ENCODE measurements at regions not wholly inside any gene's neighbourhood (a gene's known extent, or its start where the extent isn't known, plus 50 kb on each side); places are given as distances from the start of the nearest gene placed in this dataset.

GRCh38 chr2:79355569-79355968 lies 157.3 kb upstream of the CTNNA2 start:
- Histone ChIP-seq H3K4me3 (ENCODE audit: low read length in 3 of 3) (no peak overlapping the region), H3K36me3 (ENCODE audit: control insufficient read depth in 2 of 3, insufficient read depth in 3 of 3, low read length in 3 of 3) (no peaks in the 10 kb centered on the region), H3K27me3 (ENCODE audit: control insufficient read depth, insufficient read depth, low read length) (no peaks in the 10 kb centered on the region), H3K4me1 (ENCODE audit: control insufficient read depth in 2 of 3, insufficient read depth in 2 of 3, low read depth in 1 of 3, low read length in 3 of 3) (no peaks in the 10 kb centered on the region), H3K27ac (ENCODE audit: low read depth in 2 of 2, low read length in 2 of 2) (no peak overlapping the region), H3K9ac (ENCODE audit: low read length in 3 of 3) (no peak overlapping the region), H3K9me3 (ENCODE audit: control insufficient read depth in 2 of 3, insufficient read depth in 1 of 3, low read length in 3 of 3) (peaks cover 0 to 4% (median 2%) of the 10 kb centered on the region in 3 donors)
- no peak for TF ChIP-seq CTCF (IDR thresholded peaks at IDR 0.05; ENCODE audit: borderline replicate concordance, extremely low read depth, insufficient read depth)
- DNase-seq = no peak
- intact Hi-C loops (cut with DNase I) = no loop called here
- FAIRE-seq = no peak

DNA sequence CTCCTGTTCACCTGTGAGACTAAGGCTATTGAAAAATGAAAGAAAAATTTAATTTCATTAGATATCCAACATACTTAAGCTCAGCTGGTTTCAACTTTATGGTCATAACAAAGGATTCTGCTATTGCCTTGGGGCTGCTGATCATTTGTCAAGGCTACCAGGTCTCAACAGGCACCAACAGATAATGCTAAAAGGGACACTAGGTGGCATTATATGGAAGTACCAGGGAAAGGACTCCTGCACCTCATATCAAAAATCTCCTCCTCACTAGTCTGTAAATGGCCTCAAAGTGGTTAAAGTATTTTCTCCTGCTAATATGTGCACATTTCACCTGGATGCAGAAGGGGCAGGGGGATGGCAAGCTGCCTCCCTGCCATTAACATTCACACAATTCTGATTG lies 167.9 kb upstream of the REG3A start:
- no peaks in the 10 kb centered on the region for H3K27me3 ChIP-seq (ENCODE audit: control insufficient read depth, insufficient read depth, low read length)
- intact Hi-C loops (cut with DNase I) = no loop called here
- H3K4me3 ChIP-seq (ENCODE audit: low read length in 3 of 3) = no peak overlapping the region
- H3K36me3 ChIP-seq (ENCODE audit: control insufficient read depth in 2 of 3, insufficient read depth in 3 of 3, low read length in 3 of 3) = no peaks in the 10 kb centered on the region
- H3K9me3 ChIP-seq (ENCODE audit: control insufficient read depth in 2 of 3, insufficient read depth in 1 of 3, low read length in 3 of 3) = no peaks in the 10 kb centered on the region
- no peaks in the 10 kb centered on the region for H3K4me1 ChIP-seq (ENCODE audit: control insufficient read depth in 2 of 3, insufficient read depth in 2 of 3, low read depth in 1 of 3, low read length in 3 of 3)
- TF ChIP-seq CTCF (IDR thresholded peaks at IDR 0.05; ENCODE audit: borderline replicate concordance, extremely low read depth, insufficient read depth) = no peak
- DNase-seq (no peak), FAIRE-seq (no peak)
- H3K27ac ChIP-seq (ENCODE audit: low read depth in 2 of 2, low read length in 2 of 2) = no peak overlapping the region
- no peak overlapping the region for H3K9ac ChIP-seq (ENCODE audit: low read length in 3 of 3)

DNA sequence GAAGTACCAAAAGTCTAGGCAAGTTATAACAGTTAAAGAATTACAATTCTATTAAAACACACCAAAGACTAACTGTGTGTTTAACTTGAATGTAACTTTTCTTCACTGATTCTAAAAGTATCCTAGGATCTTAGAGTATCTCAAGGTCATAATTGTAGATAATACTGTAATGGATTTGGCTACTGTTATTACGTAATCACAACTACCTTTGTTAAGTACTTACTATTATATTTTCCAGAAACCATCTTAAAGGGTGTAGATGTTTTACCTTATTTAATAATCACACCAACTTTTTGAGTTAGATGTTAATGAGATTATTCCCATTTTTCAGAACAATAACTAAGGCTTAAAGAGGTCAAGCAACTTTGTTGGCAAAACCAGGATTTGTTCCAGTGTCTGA lies 161.3 kb upstream of the REG3A start:
- FAIRE-seq = no peak
- no peak for TF ChIP-seq CTCF (IDR thresholded peaks at IDR 0.05; ENCODE audit: borderline replicate concordance, extremely low read depth, insufficient read depth)

DNA sequence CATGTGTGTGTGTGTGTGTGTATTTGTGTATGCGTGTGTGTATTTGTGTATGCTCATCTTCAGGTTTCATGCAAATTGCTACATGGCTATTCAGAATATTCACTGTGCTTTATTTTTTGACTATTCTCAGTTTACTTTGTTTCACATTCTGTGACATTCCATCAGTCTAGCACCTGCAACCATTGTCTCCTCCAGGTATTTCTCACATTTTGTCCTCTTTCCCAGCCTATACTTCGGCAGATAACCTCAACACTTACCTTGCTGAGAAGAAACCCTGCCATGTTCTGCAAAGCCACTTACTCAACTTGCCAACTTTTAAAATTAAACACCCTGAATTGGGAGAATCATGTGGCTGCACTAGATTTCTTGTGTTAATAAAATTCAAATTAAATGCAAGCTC lies 135.4 kb upstream of the REG3A start:
- Histone ChIP-seq H3K4me1 (ENCODE audit: control insufficient read depth in 2 of 3, insufficient read depth in 2 of 3, low read depth in 1 of 3, low read length in 3 of 3) (no peaks in the 10 kb centered on the region), H3K9ac (ENCODE audit: low read length in 3 of 3) (no peak overlapping the region), H3K9me3 (ENCODE audit: control insufficient read depth in 2 of 3, insufficient read depth in 1 of 3, low read length in 3 of 3) (no peaks in the 10 kb centered on the region), H3K27me3 (ENCODE audit: control insufficient read depth, insufficient read depth, low read length) (no peaks in the 10 kb centered on the region), H3K4me3 (ENCODE audit: low read length in 3 of 3) (no peak overlapping the region), H3K27ac (ENCODE audit: low read depth in 2 of 2, low read length in 2 of 2) (no peak overlapping the region), H3K36me3 (ENCODE audit: control insufficient read depth in 2 of 3, insufficient read depth in 3 of 3, low read length in 3 of 3) (no peaks in the 10 kb centered on the region)
- DNase-seq = no peak
- TF ChIP-seq CTCF (IDR thresholded peaks at IDR 0.05; ENCODE audit: borderline replicate concordance, extremely low read depth, insufficient read depth) = no peak
- no peak for FAIRE-seq
- intact Hi-C loops (cut with DNase I) = no loop called here

More for the DNA sequence above, 161.3 kb upstream of the REG3A start:
- DNase-seq = no peak
- Histone ChIP-seq H3K36me3 (ENCODE audit: control insufficient read depth in 2 of 3, insufficient read depth in 3 of 3, low read length in 3 of 3) (no peaks in the 10 kb centered on the region), H3K27ac (ENCODE audit: low read depth in 2 of 2, low read length in 2 of 2) (no peak overlapping the region), H3K4me3 (ENCODE audit: low read length in 3 of 3) (no peak overlapping the region), H3K9me3 (ENCODE audit: control insufficient read depth in 2 of 3, insufficient read depth in 1 of 3, low read length in 3 of 3) (no peaks in the 10 kb centered on the region), H3K9ac (ENCODE audit: low read length in 3 of 3) (no peak overlapping the region), H3K4me1 (ENCODE audit: control insufficient read depth in 2 of 3, insufficient read depth in 2 of 3, low read depth in 1 of 3, low read length in 3 of 3) (no peaks in the 10 kb centered on the region), H3K27me3 (ENCODE audit: control insufficient read depth, insufficient read depth, low read length) (no peaks in the 10 kb centered on the region)
- intact Hi-C loops (cut with DNase I) = no loop called here

All from kidney (tissue), 13 donors.